Epithelial cell of esophagus (primary cell): ENCODE measurements at regions not wholly inside any gene's neighbourhood (a gene's known extent, or its start where the extent isn't known, plus 50 kb on each side); places are given as distances from the start of the nearest gene placed in this dataset.

Experiments
- DNase-seq: peaks from one replicate; pipeline ENCODE4 v3.0.0; 2010; ENCODE audit warnings: low read depth
- H3K4me3 ChIP-seq: 2 replicates; pipeline ENCODE4 v1.5.1; 2011; ENCODE audit warnings: mild to moderate bottlenecking, low read length, control low read depth
- CTCF ChIP-seq: IDR thresholded peaks from 2 replicates; pipeline ENCODE4 v1.5.1; 2011; ENCODE audit warnings: low read depth, mild to moderate bottlenecking, low read length, control low read depth, inconsistent platforms; ENCODE audit not compliant: insufficient read depth; ENCODE audit errors: missing control alignments

- TF ChIP-seq CTCF, result no peak
- DNase-seq, result no peak
- H3K4me3 ChIP-seq, result no peak overlapping the region
Measured at GRCh38 chr18:59052965-59053820, 86.5 kb upstream of the SEC11C start.

DNA sequence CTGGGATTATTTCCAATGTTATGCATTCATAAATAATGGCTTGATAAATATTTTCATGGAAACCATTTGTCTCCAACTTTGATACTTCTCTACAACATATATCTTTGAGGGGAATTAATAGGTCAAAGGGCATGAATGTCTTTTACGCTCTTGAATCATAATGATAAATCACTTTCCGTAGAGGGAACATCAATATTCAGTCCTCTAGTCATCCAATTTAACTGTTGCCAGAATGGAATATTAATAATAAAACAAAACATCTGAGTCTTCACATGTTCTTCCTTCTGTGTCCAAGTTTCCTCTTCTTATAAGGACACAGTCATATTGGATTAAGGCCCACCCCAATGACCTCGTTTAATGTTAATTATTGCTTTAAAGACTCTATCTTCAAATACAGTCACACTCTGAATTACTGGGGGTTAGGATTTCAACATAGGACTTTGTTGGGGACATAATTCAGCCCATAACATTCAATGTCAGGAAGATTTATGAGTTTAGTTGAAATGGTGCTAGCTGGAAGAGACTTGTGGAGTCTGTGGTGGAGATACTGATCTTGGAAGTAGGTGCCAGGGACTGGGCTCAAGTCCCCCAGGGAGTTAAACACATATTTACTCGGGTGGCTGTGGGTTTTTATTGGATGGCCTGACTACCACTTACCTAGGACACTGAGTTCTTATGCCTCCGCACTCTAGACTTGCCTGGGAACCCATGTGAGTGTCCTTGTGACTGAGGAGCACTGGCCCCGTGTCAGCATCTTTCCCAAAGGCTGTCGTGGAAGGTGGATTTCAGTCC is 85.0 kb upstream of the SEC11C start:
- TF ChIP-seq CTCF, result no peak
- no peak for DNase-seq
- no peak overlapping the region for H3K4me3 ChIP-seq

DNA sequence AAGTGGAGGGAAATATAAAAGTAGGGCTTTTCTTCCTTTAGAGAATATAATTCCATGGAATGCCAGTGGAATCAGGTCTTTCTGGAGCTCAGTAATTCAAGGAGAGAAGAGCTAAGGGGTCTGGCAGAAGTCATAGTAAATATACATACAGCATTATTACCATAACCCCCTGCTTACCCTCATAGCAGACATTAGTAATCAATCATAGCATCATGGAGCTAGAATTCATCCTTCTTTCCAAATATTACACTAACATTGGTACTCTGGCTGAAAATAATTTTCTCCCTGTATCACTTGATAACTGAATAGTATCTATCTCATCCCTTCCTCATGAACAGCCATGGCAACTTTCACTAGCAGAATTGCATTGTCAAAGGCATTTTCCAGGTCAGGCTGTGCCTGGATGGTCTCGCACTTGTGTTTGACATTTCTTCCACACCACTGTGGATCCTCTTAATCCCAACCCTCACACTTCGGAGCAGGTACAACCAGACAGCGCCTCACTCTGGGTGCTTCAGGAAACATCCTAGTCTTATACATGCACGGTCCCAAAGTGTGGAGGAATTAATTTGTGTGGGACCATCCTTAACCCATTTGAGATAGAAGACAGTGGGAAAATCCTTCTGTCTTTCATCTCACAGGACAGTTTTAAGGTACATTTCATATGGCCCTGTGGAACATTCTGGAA is 84.2 kb upstream of the SEC11C start:
- peak; percentile 14 for DNase-seq
- H3K4me3 ChIP-seq, result no peak overlapping the region
- peak; percentile 13 for TF ChIP-seq CTCF

DNA sequence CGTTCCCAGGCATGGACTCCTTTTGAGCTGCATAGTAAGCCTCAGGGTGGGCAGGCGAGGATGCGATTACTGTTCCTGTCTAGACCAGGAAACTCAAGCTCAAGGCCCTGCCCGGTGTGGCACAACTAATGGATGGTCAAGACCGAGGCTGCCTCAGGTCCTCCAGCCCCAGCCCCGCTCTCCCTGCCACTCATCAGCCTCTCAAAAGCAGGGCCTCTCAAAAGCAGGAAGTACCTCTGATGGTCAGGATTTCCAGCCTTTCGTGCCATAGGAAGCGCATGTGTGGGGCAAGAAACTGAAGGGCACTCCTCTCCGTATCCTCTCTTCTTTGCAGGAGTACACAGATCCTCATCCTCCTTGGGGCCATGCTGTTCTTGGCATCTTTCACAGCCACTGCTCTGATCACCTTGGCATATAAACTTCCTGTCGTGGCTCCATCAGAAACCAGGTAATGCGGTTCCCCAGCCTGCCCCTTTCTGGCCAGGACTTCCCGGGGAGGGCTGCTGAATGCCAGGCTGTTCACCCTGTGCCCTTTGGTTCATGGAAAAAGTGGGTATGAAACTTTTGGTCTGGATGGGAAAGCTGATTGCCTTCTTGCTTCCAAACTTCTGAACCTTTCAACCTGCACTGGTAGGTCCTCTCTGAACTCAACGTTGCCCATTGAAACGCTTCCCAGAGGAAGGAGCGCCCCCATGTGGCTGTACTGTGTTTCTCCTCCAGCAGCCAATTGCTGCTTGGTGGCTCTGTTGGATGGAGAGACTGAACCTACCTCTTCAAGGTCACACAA is 82.8 kb upstream of the SEC11C start:
- TF ChIP-seq CTCF, result peak; percentile 85
- peak; percentile 80 for DNase-seq
- H3K4me3 ChIP-seq, result no peak overlapping the region

- no peak for TF ChIP-seq CTCF
- H3K4me3 ChIP-seq, result no peak overlapping the region
- DNase-seq, result no peak
Measured at GRCh38 chr18:59057493-59057795, 82.2 kb upstream of the SEC11C start.

DNA sequence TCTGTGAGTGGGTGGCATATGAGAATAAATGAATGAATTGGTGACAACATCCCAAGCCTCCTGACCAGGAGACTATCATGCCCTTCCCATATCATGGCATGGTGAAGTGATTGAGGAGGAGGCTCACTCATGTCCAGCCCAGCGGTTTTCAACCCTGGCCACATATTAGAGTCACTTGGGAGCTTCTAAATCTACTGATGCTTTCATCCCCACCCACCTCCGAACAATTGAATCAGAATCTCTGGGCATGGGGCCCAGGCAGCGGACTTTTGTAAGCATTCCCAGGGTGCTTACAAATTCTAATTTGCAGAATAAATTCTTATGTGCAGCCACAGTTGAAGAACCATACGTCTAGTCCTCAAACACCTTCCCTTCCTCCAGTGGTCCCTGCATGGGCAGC is 81.7 kb upstream of the SEC11C start:
- no peak for TF ChIP-seq CTCF
- H3K4me3 ChIP-seq, result no peak overlapping the region
- no peak for DNase-seq
